ENCODE measurements at regions not wholly inside any gene's neighbourhood (a gene's known extent, or its start where the extent isn't known, plus 50 kb on each side); places are given as distances from the start of the nearest gene placed in this dataset.

- TF ChIP-seq, protein P1, sequence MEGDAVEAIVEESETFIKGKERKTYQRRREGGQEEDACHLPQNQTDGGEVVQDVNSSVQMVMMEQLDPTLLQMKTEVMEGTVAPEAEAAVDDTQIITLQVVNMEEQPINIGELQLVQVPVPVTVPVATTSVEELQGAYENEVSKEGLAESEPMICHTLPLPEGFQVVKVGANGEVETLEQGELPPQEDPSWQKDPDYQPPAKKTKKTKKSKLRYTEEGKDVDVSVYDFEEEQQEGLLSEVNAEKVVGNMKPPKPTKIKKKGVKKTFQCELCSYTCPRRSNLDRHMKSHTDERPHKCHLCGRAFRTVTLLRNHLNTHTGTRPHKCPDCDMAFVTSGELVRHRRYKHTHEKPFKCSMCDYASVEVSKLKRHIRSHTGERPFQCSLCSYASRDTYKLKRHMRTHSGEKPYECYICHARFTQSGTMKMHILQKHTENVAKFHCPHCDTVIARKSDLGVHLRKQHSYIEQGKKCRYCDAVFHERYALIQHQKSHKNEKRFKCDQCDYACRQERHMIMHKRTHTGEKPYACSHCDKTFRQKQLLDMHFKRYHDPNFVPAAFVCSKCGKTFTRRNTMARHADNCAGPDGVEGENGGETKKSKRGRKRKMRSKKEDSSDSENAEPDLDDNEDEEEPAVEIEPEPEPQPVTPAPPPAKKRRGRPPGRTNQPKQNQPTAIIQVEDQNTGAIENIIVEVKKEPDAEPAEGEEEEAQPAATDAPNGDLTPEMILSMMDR (IDR thresholded peaks at IDR 0.05): no peak
- TF ChIP-seq POLR2A (IDR thresholded peaks at IDR 0.05): no peak
Measured at GRCh38 chr1:55696181-55696754, 481.1 kb upstream of the USP24 start.
